Sigmoid colon (tissue), 6 donors: ENCODE measurements at regions not wholly inside any gene's neighbourhood (a gene's known extent, or its start where the extent isn't known, plus 50 kb on each side); places are given as distances from the start of the nearest gene placed in this dataset.

ENCODE experiments used
- DNase-seq: peaks from one replicate; pipeline ENCODE4 v3.0.0-alpha.2; 2019
- H3K27ac ChIP-seq, 4 donors: fragments of 200-600 bp; sonication (generic); one replicate each; pipeline ENCODE4 v1.5.1; 2016 to 2019; ENCODE audit warnings: mild to moderate bottlenecking in 1 of 4
- H3K27me3 ChIP-seq, 3 donors: fragments of 200-600 bp; sonication (generic); one replicate each; pipeline ENCODE4 v1.5.1; 2019; ENCODE audit warnings: mild to moderate bottlenecking in 1 of 3
- H3K36me3 ChIP-seq, 4 donors: fragments of 200-600 bp; sonication (generic); one replicate each; pipeline ENCODE4 v1.5.1; 2016 to 2019
- H3K4me1 ChIP-seq, 4 donors: fragments of 200-600 bp; sonication (generic); one replicate each; pipeline ENCODE4 v1.5.1; 2017 to 2019
- H3K4me3 ChIP-seq, 4 donors: fragments of 200-600 bp; sonication (generic); one replicate each; pipeline ENCODE4 v1.5.1; 2017 to 2019; ENCODE audit warnings: mild to moderate bottlenecking in 2 of 4, moderate library complexity in 1 of 4
- H3K9me3 ChIP-seq, 4 donors: fragments of 200-600 bp in 3 of 4; sonication (generic) in 3 of 4; one replicate each; pipeline versions ENCODE4 v1.5.1 to v1.6.1; 2013 to 2019
- CTCF ChIP-seq, 4 experiments: fragments of 450-650 bp in 3 of 4; fragments of 200-600 bp in 1 of 4; IDR thresholded peaks; one replicate each; pipeline ENCODE4 v1.5.1; 2016 to 2019; ENCODE audit warnings: antibody characterized with exemption in 4 of 4, mild to moderate bottlenecking in 3 of 4, moderate library complexity in 2 of 4
- EP300 ChIP-seq, 4 donors: sonication (generic); formaldehyde crosslinking; IDR thresholded peaks; one replicate each; pipeline ENCODE4 v1.6.1; 2017; ENCODE audit warnings: antibody characterized with exemption in 4 of 4
- POLR2A ChIP-seq, 2 donors: fragments of 450-650 bp; IDR thresholded peaks; one replicate each; pipeline ENCODE4 v1.6.1; 2016; ENCODE audit warnings: antibody characterized with exemption in 2 of 2, mild to moderate bottlenecking in 2 of 2, moderate library complexity in 2 of 2
- POLR2AphosphoS5 ChIP-seq, 4 donors: sonication (generic); formaldehyde crosslinking; IDR thresholded peaks; one replicate each; pipeline ENCODE4 v1.6.1; 2017; ENCODE audit warnings: antibody characterized with exemption in 4 of 4
- WGBS, 2 donors: extraction: QIAGEN DNeasy Blood & Tissue Kit; methylation state at CpG; one replicate each; pipeline ENCODE4 v1.1.7; 2013; 5-methylcytosine and 5-hydroxymethylcytosine counted together
- intact Hi-C: fragments of 100-400 bp; cut with DNase I; formaldehyde crosslinking; loops from one replicate; pipeline ENCODE4 v1.15.1; 2023
- donor health status: healthy with polysubstance abuse.
- donor health status: healthy.

- H3K27ac ChIP-seq, result peak overlapping the region in 3 of 4 donors; percentile 79 to 89 (median 80)
- 86 to 94% methylated on average over 3 of the region's 3 CpGs for WGBS, 2 donors
- H3K4me3 ChIP-seq, result no peak overlapping the region
- no peaks in the 10 kb centered on the region for H3K27me3 ChIP-seq
- TF ChIP-seq POLR2AphosphoS5 (IDR thresholded peaks at IDR 0.05), result no peak
- TF ChIP-seq EP300 (IDR thresholded peaks at IDR 0.05), result no peak
- TF ChIP-seq CTCF (IDR thresholded peaks at IDR 0.05), result no peak
- TF ChIP-seq POLR2A (IDR thresholded peaks at IDR 0.05), result no peak
- no peaks in the 10 kb centered on the region for H3K36me3 ChIP-seq
- H3K4me1 ChIP-seq, result peaks cover 0 to 45% (median 31%) of the 10 kb centered on the region in 4 donors
- intact Hi-C loops, result loop anchor here (5.0 kb wide), 1 partner anchor 136 kb away; a partner anchor contains a TSS
- no peak for DNase-seq
- no peaks in the 10 kb centered on the region for H3K9me3 ChIP-seq
These were observed 241.5 kb downstream of the LTN1 start for GRCh38 chr21:28751176-28751575.

- no peak for DNase-seq
- peaks cover 0 to 45% (median 33%) of the 10 kb centered on the region in 4 donors for H3K4me1 ChIP-seq
- no peak for TF ChIP-seq EP300 (IDR thresholded peaks at IDR 0.05)
- no peak for TF ChIP-seq POLR2AphosphoS5 (IDR thresholded peaks at IDR 0.05)
- TF ChIP-seq POLR2A (IDR thresholded peaks at IDR 0.05), result no peak
- TF ChIP-seq CTCF (IDR thresholded peaks at IDR 0.05), result no peak
- intact Hi-C loops, result loop anchor here (5.0 kb wide), 1 partner anchor 137 kb away; a partner anchor contains a TSS
- no peaks in the 10 kb centered on the region for H3K27me3 ChIP-seq
- H3K27ac ChIP-seq, result peak overlapping the region in 1 of 4 donors; percentile 89
- H3K9me3 ChIP-seq, result no peaks in the 10 kb centered on the region
- H3K36me3 ChIP-seq, result no peaks in the 10 kb centered on the region
- 96 to 97% methylated on average over 5 of the region's 5 CpGs for WGBS, 2 donors
- no peak overlapping the region for H3K4me3 ChIP-seq
These were observed 242.1 kb downstream of the LTN1 start for GRCh38 chr21:28750565-28750964.

GRCh38 chr21:28749536-28749935 is 243.1 kb downstream of the LTN1 start:
- TF ChIP-seq POLR2A (IDR thresholded peaks at IDR 0.05), result no peak
- TF ChIP-seq EP300 (IDR thresholded peaks at IDR 0.05), result no peak
- no peak for TF ChIP-seq POLR2AphosphoS5 (IDR thresholded peaks at IDR 0.05)
- no peak for TF ChIP-seq CTCF (IDR thresholded peaks at IDR 0.05)
- no peak for DNase-seq
- Histone ChIP-seq H3K9me3 (no peaks in the 10 kb centered on the region), H3K4me3 (no peak overlapping the region), H3K36me3 (no peaks in the 10 kb centered on the region), H3K27me3 (no peaks in the 10 kb centered on the region), H3K4me1 (peaks cover 0 to 44% (median 30%) of the 10 kb centered on the region in 4 donors), H3K27ac (peak overlapping the region in 3 of 4 donors; percentile 8 to 89 (median 15))
- 83 to 87% methylated on average over 3 of the region's 3 CpGs for WGBS, 2 donors
- intact Hi-C loops, result loop anchor here (5.0 kb wide), 2 partner anchors 697 to 1047 kb away; no protein-coding TSS in a partner anchor

GRCh38 chr21:28747464-28747863 is 245.2 kb downstream of the LTN1 start:
- DNase-seq, result no peak
- no peaks in the 10 kb centered on the region for H3K9me3 ChIP-seq
- H3K27me3 ChIP-seq, result no peaks in the 10 kb centered on the region
- WGBS, 2 donors, result 75 to 83% methylated on average over 1 of the region's 1 CpG
- TF ChIP-seq CTCF (IDR thresholded peaks at IDR 0.05) (no peak), POLR2A (IDR thresholded peaks at IDR 0.05) (no peak), EP300 (IDR thresholded peaks at IDR 0.05) (no peak), POLR2AphosphoS5 (IDR thresholded peaks at IDR 0.05) (no peak)
- H3K27ac ChIP-seq, result no peak overlapping the region
- intact Hi-C loops, result loop anchor here (5.0 kb wide), 2 partner anchors 695 to 1045 kb away; no protein-coding TSS in a partner anchor
- H3K36me3 ChIP-seq, result no peaks in the 10 kb centered on the region
- no peak overlapping the region for H3K4me3 ChIP-seq
- H3K4me1 ChIP-seq, result peaks cover 0 to 34% (median 14%) of the 10 kb centered on the region in 4 donors

- Histone ChIP-seq H3K4me3 (no peak overlapping the region), H3K4me1 (peaks cover 0 to 34% (median 14%) of the 10 kb centered on the region in 4 donors), H3K27me3 (no peaks in the 10 kb centered on the region), H3K9me3 (no peaks in the 10 kb centered on the region), H3K27ac (peak overlapping the region in 1 of 4 donors; percentile 84), H3K36me3 (no peaks in the 10 kb centered on the region)
- no peak for DNase-seq
- intact Hi-C loops, result loop anchor here (5.0 kb wide), 2 partner anchors 694 to 1044 kb away; no protein-coding TSS in a partner anchor
- no peak for TF ChIP-seq POLR2A (IDR thresholded peaks at IDR 0.05)
- no peak for TF ChIP-seq POLR2AphosphoS5 (IDR thresholded peaks at IDR 0.05)
- no peak for TF ChIP-seq CTCF (IDR thresholded peaks at IDR 0.05)
- no peak for TF ChIP-seq EP300 (IDR thresholded peaks at IDR 0.05)
- WGBS, 2 donors, result 46 to 58% methylated on average over 4 of the region's 4 CpGs
These were observed 246.5 kb downstream of the LTN1 start for GRCh38 chr21:28746166-28746565.
